ENCODE measurements at regions not wholly inside any gene's neighbourhood (a gene's known extent, or its start where the extent isn't known, plus 50 kb on each side); places are given as distances from the start of the nearest gene placed in this dataset.

DNA sequence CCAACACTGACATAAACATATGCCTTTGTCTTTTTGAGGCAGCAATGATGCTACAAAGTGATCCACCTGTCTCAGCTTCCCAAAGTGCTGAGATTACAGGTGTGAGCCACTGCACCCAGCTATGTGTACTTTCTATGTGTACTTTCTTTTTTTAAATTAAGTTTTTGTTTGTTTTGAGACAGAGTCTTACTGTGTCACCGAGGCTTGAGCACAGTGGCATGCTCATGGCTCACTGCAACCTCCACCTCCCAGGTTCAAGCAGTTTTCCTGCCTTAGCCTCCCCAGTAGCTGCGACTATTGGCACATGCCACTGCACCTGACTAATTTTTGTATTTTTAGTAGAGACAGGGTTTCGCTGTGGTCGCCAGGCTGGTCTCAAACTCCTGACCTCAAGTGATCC lies 172.5 kb upstream of the ALG10B start:
- no peaks in the 10 kb centered on the region for H3K36me3 ChIP-seq
- DNase-seq, result no peak
- intact Hi-C loops (cut with DNase I; ENCODE audit: low total_unique reads), result no loop called here

GRCh38 chr12:38144601-38145436 lies 171.8 kb upstream of the ALG10B start:
- intact Hi-C loops (cut with DNase I; ENCODE audit: low total_unique reads), result no loop called here
- Histone ChIP-seq H3K27me3 (replicated peaks in 1 of 7) (no peaks in the 10 kb centered on the region), H3K4me1 (no peaks in the 10 kb centered on the region), H3K27ac (no peak overlapping the region), H3K4me3 (no peak overlapping the region), H3K36me3 (no peaks in the 10 kb centered on the region), H3K9me3 (peaks cover 0 to 44% (median 29%) of the 10 kb centered on the region in 8 donors)
- TF ChIP-seq, protein P1, sequence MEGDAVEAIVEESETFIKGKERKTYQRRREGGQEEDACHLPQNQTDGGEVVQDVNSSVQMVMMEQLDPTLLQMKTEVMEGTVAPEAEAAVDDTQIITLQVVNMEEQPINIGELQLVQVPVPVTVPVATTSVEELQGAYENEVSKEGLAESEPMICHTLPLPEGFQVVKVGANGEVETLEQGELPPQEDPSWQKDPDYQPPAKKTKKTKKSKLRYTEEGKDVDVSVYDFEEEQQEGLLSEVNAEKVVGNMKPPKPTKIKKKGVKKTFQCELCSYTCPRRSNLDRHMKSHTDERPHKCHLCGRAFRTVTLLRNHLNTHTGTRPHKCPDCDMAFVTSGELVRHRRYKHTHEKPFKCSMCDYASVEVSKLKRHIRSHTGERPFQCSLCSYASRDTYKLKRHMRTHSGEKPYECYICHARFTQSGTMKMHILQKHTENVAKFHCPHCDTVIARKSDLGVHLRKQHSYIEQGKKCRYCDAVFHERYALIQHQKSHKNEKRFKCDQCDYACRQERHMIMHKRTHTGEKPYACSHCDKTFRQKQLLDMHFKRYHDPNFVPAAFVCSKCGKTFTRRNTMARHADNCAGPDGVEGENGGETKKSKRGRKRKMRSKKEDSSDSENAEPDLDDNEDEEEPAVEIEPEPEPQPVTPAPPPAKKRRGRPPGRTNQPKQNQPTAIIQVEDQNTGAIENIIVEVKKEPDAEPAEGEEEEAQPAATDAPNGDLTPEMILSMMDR (IDR thresholded peaks at IDR 0.05 in 8 of 11, conservative IDR thresholded peaks at IDR 0.05 in 3 of 11), result no peak
- TF ChIP-seq POLR2AphosphoS5 (IDR thresholded peaks at IDR 0.05) (no peak), POLR2A (IDR thresholded peaks at IDR 0.05) (no peak)
- DNase-seq, result no peak
- WGBS, 5 donors, result 79 to 82% (median 80%) methylated on average over 17 of the region's 17 CpGs

More for the DNA sequence above, 172.5 kb upstream of the ALG10B start:
- H3K4me3 ChIP-seq, result no peak overlapping the region
- peaks cover 0 to 2% (median 1%) of the 10 kb centered on the region in 6 donors for H3K4me1 ChIP-seq
- TF ChIP-seq, protein P1 (IDR thresholded peaks at IDR 0.05 in 8 of 11, conservative IDR thresholded peaks at IDR 0.05 in 3 of 11), result no peak
- no peak for TF ChIP-seq POLR2AphosphoS5 (IDR thresholded peaks at IDR 0.05)
- no peak for TF ChIP-seq POLR2A (IDR thresholded peaks at IDR 0.05)
- H3K9me3 ChIP-seq, result peaks cover 0 to 37% (median 28%) of the 10 kb centered on the region in 8 donors
- WGBS, 5 donors, result 83 to 90% (median 86%) methylated on average over 4 of the region's 4 CpGs
- no peaks in the 10 kb centered on the region for H3K27me3 ChIP-seq (replicated peaks in 1 of 7)
- no peak overlapping the region for H3K27ac ChIP-seq

GRCh38 chr12:38149395-38150073 lies 167.0 kb upstream of the ALG10B start:
- Histone ChIP-seq H3K36me3 (no peaks in the 10 kb centered on the region), H3K9me3 (peaks cover 0 to 83% (median 29%) of the 10 kb centered on the region in 8 donors), H3K27ac (no peak overlapping the region), H3K27me3 (replicated peaks in 1 of 7) (no peaks in the 10 kb centered on the region), H3K4me3 (no peak overlapping the region), H3K4me1 (no peaks in the 10 kb centered on the region)
- no peak for DNase-seq
- TF ChIP-seq, protein P1 (IDR thresholded peaks at IDR 0.05 in 8 of 11, conservative IDR thresholded peaks at IDR 0.05 in 3 of 11), result no peak
- TF ChIP-seq POLR2AphosphoS5 (IDR thresholded peaks at IDR 0.05) (no peak), POLR2A (IDR thresholded peaks at IDR 0.05) (no peak)
- intact Hi-C loops (cut with DNase I; ENCODE audit: low total_unique reads), result no loop called here
- WGBS, 5 donors, result 88 to 100% (median 91%) methylated on average over 2 to 14 of the region's 14 CpGs

Measured in spleen (tissue), 11 donors.